HepG2 (cell line): ENCODE measurements at regions not wholly inside any gene's neighbourhood (a gene's known extent, or its start where the extent isn't known, plus 50 kb on each side); places are given as distances from the start of the nearest gene placed in this dataset.

Experiments
- BRD4 ChIP-seq: sonication (generic); formaldehyde crosslinking; IDR thresholded peaks from 2 replicates; pipeline ENCODE4 v1.4.0; 2020; ENCODE audit warnings: missing genetic modification reagents
- CSRNP2 ChIP-seq: sonication (generic); formaldehyde crosslinking; conservative IDR thresholded peaks from 2 replicates; pipeline ENCODE4 v1.8.0; 2022; ENCODE audit warnings: low read depth, missing genetic modification reagents
- CTCF ChIP-seq: sonication (generic); formaldehyde crosslinking; IDR thresholded peaks from 2 replicates; pipeline ENCODE4 v1.5.0; 2020; ENCODE audit warnings: mild to moderate bottlenecking, missing genetic modification reagents, moderate library complexity
- LRRFIP1 ChIP-seq: sonication (generic); formaldehyde crosslinking; conservative IDR thresholded peaks from 2 replicates; pipeline ENCODE4 v1.4.0; 2020; ENCODE audit warnings: missing genetic modification reagents
- POLR2AphosphoS5 ChIP-seq: IDR thresholded peaks from 2 replicates; pipeline ENCODE4 v1.6.1; 2012; ENCODE audit warnings: low read depth, low read length
- ZNF784 ChIP-seq: sonication (generic); formaldehyde crosslinking; IDR thresholded peaks from 2 replicates; pipeline ENCODE4 v1.5.1; 2020; ENCODE audit warnings: missing genetic modification reagents, mild to moderate bottlenecking, borderline replicate concordance

GRCh38 chr2:60299179-60299578, 254.3 kb downstream of the BCL11A start:
- no peak for TF ChIP-seq CTCF (CRISPR knock-in tag)
- TF ChIP-seq POLR2AphosphoS5, result no peak
- TF ChIP-seq LRRFIP1, result no peak
- TF ChIP-seq ZNF784 (CRISPR knock-in tag), result no peak
- TF ChIP-seq CSRNP2 (CRISPR knock-in tag), result no peak
- TF ChIP-seq BRD4 (CRISPR knock-in tag), result no peak
